GM03348 (cell line): ENCODE measurements at regions not wholly inside any gene's neighbourhood (a gene's known extent, or its start where the extent isn't known, plus 50 kb on each side); places are given as distances from the start of the nearest gene placed in this dataset.

Experiments used
- DNase-seq: peaks from one replicate; pipeline ENCODE4 v3.0.0; 2012; ENCODE audit warnings: low spot score

DNA sequence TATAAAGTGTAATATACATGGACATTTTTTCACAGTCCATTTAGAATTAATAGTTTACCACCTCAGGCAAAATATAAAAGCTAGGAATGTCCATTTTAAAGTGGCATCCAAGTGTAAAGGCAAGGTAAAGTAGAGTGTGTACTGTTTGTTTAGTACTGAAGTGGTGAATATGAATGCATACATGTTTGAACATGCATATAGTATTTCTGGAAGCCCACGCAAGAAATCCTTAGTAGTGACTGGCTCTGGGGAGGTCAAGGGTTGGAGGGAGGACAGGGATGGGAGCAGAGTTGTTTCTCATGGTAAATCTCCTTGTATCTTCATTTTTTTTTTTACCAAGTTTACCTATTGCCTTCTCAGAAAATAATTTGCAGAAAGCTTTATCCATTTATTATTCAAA is 129.2 kb downstream of the UNC5CL start:
- no peak for DNase-seq

- DNase-seq = peak; percentile 25
These were observed 131.8 kb downstream of the UNC5CL start for GRCh38 chr6:40907198-40907701.

DNA sequence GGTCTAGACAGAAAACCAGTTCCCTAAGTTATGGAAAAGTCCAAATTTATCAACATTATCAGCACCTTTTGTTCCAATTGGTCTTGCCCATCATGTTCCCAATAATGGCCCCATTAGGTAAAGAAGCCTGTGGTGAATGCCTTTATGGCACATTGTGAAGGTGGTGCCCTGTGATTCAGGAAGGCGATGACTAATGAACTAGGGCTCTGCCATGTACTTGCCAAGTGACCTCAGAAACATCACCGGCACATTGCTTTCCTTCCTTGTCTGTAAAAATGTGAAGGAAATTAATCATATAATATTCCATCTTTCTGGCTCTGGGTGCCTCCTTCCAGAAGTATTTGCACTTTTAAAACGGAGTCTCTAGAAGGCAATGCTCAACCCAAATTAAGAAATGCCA is 132.3 kb downstream of the UNC5CL start:
- DNase-seq = peak; percentile 20

GRCh38 chr6:40904583-40905194 is 134.3 kb downstream of the UNC5CL start:
- no peak for DNase-seq

- DNase-seq = peak; percentile 21
These were observed 135.6 kb downstream of the UNC5CL start for GRCh38 chr6:40903456-40903855.

GRCh38 chr6:40901322-40902055 is 137.5 kb downstream of the UNC5CL start:
- DNase-seq = no peak

- no peak for DNase-seq
These were observed 138.2 kb downstream of the UNC5CL start for GRCh38 chr6:40900791-40901190.

GRCh38 chr6:40899684-40900155 is 139.3 kb downstream of the UNC5CL start:
- DNase-seq = no peak

DNA sequence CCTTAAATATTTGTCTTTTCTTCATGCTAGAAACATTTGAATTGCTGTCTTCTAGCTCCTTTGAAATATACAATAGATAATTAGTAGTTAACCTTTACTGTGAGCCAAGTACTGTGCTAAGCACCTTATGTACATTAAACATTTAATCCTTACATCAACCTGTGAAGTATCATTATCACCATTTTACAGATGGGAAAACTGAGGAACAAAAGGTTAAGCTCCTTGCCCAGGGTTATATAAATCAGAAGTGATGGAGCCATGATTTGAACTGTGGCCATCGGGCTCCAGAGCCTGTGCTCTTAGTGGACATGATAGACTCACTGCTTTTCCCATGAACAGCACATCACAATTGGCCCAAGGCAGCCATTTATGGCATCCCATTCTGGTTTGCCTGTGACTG is 140.9 kb downstream of the UNC5CL start:
- DNase-seq = no peak

DNA sequence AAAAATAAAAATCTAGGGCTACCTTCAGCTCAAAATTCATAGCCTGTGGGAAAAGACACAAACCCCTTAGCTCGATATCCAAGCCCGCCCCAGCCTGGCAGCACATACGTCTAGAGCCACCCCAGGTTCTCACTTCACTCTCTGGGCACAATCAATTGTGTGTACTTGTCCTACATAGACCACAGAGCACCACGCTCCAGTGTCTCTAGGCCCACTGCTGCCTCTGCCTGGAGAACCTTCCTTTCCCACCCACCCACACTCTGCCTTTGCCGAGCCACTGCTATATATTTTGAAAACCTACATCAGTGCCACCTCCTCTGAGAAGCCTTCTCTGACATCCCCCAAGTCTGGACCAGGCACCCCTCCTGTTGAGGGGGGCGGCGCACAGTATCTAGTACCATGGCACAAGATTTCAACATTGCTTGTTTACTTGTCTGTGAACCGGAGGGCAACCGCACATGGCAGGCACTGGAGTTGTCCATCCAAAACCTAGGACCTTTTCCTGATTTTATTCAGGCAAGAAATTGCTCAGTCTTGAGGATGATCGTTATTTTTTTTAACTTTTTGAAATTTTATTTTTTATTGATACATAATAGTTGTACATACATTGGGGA is 141.5 kb downstream of the UNC5CL start:
- DNase-seq = no peak

DNA sequence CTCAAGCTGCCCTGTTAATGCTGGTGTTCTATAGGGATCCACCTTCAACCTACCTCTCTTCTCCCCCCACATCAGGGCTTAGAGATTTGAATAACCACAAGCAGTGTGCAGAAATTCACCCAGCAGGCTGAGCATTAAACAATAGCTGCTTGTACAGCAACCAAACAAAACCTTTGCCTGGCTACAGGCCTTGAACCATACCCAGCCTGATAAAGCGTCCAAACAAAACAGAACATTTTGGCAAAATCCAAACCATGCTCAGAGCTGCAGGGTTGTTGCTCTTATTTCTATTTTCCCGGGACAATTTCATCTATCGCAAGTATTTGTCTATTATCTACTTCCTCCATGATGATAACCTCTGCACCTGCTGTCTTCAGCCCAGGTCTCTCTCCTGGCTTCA is 142.3 kb downstream of the UNC5CL start:
- DNase-seq = no peak

GRCh38 chr6:40894962-40895799 is 143.8 kb downstream of the UNC5CL start:
- DNase-seq = peak; percentile 90

DNA sequence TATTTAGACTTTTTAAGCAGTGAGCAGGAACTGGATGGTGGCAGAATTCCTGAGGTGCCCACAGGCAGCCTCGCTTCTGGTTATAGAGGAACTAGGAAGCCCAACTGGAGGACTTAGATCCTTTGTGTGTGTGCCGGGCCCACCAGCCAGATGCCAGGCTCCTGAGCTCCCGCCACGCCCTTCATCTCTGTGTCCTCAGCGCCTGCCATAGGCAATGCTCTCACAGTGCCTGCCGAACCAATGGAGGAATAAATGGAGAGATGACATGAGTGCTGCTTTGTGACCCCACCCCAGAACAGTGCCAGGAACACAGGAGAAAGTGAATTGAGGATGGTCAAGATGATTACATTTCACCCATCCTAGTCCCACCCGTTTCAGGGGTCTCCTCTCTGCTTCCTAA is 146.0 kb downstream of the UNC5CL start:
- DNase-seq = no peak

DNA sequence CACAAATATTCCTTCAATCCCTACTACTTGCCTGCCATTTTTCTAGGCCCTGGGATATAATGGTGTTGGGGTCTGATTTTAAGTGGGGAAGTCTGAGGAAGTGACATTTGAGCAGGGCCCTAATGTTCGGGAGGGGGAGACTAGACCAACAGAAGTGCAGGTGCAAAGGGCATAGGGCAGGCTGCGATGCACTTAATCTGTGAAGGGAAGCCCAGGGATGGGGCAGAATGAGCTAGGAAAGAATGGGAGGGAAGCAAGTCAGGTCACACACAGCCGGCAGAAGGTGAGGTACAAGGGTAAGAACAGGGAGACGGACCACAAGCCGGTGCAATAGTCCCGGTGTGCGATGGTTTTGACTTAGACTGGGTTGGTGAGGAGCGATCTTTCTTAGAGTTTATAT is 146.8 kb downstream of the UNC5CL start:
- no peak for DNase-seq

GRCh38 chr6:40891686-40892085 is 147.3 kb downstream of the UNC5CL start:
- DNase-seq = no peak

DNA sequence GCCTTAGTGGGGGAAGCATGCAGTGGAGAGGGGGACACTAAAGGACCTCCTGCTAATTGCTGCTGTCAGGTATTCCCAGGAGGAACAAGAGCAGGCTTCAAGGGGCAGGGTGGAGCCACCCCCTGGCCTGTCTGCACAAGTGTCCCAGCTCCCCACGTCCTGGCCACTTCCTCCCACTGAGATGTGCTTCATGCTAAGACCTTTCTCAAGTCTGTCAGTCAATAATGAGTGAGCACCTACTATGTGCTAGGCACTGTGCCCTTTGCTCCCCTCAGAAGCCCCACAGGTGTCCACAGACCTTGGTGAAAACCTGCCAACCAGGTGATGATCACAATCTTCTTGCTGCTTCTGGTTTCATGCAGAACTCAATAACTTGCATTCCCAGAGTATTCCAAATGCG is 147.9 kb downstream of the UNC5CL start:
- DNase-seq = no peak

GRCh38 chr6:40889137-40889832 is 149.7 kb downstream of the UNC5CL start:
- DNase-seq = no peak

GRCh38 chr6:40888456-40888990 is 150.5 kb downstream of the UNC5CL start:
- no peak for DNase-seq

- no peak for DNase-seq
These were observed 151.2 kb downstream of the UNC5CL start for GRCh38 chr6:40887792-40888340.

GRCh38 chr6:40887079-40887791 is 151.8 kb downstream of the UNC5CL start:
- DNase-seq = no peak
